ENCODE measurements at regions not wholly inside any gene's neighbourhood (a gene's known extent, or its start where the extent isn't known, plus 50 kb on each side); places are given as distances from the start of the nearest gene placed in this dataset.
A peak's percentile ranks its signal among the peaks of the same experiment; 100 is the strongest.
"Not testable (repeated sequence)": the region's sequence is repeated elsewhere in the genome, so short reads cannot be mapped to it uniquely, and the experiment has no call there.

GRCh38 chr4:164531336-164531735 lies 222.6 kb upstream of the SMIM31 start:
- no peak for DNase-seq

GRCh38 chr4:164536814-164537213 lies 217.1 kb upstream of the SMIM31 start:
- DNase-seq, result peak; percentile 55

GRCh38 chr4:164538097-164538496 lies 215.8 kb upstream of the SMIM31 start:
- DNase-seq, result no peak

GRCh38 chr4:164540987-164541386 lies 212.9 kb upstream of the SMIM31 start:
- no peak for DNase-seq

- no peak for DNase-seq
Measured at GRCh38 chr4:164542431-164542830, 211.5 kb upstream of the SMIM31 start.

GRCh38 chr4:164550989-164551712 lies 202.8 kb upstream of the SMIM31 start:
- no peak for DNase-seq

- no peak for DNase-seq
Measured at GRCh38 chr4:164551713-164552040, 202.3 kb upstream of the SMIM31 start.

- no peak for DNase-seq
Measured at GRCh38 chr4:164571593-164572390, 182.1 kb upstream of the SMIM31 start.

- DNase-seq, result no peak
Measured at GRCh38 chr4:164572877-164573279, 181.1 kb upstream of the SMIM31 start.

GRCh38 chr4:164575861-164576260 lies 178.1 kb upstream of the SMIM31 start:
- no peak for DNase-seq

- no peak for DNase-seq
Measured at GRCh38 chr4:164579270-164579942, 174.5 kb upstream of the SMIM31 start.

- DNase-seq, result no peak
Measured at GRCh38 chr4:164591666-164592065, 162.3 kb upstream of the SMIM31 start.

- DNase-seq, result no peak
Measured at GRCh38 chr4:164595751-164596150, 158.2 kb upstream of the SMIM31 start.

GRCh38 chr4:164596318-164596878 lies 157.5 kb upstream of the SMIM31 start:
- DNase-seq, result peak; percentile 36

GRCh38 chr4:164596927-164597326 lies 157.0 kb upstream of the SMIM31 start:
- DNase-seq, result no peak

GRCh38 chr4:164601653-164602052 lies 152.3 kb upstream of the SMIM31 start:
- DNase-seq, result no peak

GRCh38 chr4:164605791-164606190 lies 148.1 kb upstream of the SMIM31 start:
- DNase-seq, result not testable (repeated sequence)

- DNase-seq, result no peak
Measured at GRCh38 chr4:164606478-164606877, 147.5 kb upstream of the SMIM31 start.

GRCh38 chr4:164613256-164613655 lies 140.7 kb upstream of the SMIM31 start:
- DNase-seq, result no peak

- DNase-seq, result no peak
Measured at GRCh38 chr4:164613792-164614191, 140.1 kb upstream of the SMIM31 start.

- DNase-seq, result no peak
Measured at GRCh38 chr4:164614329-164614728, 139.6 kb upstream of the SMIM31 start.

GRCh38 chr4:164614999-164615398 lies 138.9 kb upstream of the SMIM31 start:
- DNase-seq, result no peak

- no peak for DNase-seq
Measured at GRCh38 chr4:164615964-164616363, 138.0 kb upstream of the SMIM31 start.

GRCh38 chr4:164616961-164617360 lies 137.0 kb upstream of the SMIM31 start:
- no peak for DNase-seq

All from left hindlimb (tissue), 1 donor.